ENCODE measurements at regions not wholly inside any gene's neighbourhood (a gene's known extent, or its start where the extent isn't known, plus 50 kb on each side); places are given as distances from the start of the nearest gene placed in this dataset.

DNA sequence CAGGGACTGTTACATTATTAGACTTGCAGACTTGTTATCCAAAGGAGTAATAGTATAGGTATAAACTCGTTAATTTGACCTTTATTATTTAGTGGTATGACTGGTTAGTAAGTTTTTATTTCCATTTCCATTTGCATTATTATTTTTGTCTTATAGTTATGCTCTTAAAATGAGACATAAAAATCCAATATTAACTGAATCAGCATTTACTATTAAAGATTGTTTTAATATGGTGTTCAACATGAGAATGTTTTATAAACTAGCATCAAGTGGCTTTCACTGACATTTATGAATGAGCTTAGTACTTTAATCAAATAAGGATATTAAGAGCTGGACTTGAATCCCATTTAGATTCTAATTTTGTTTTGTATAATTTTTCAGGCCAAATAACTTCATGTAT is 228.1 kb upstream of the HAND2 start:
- no peak for DNase-seq (ENCODE audit: low read depth)
- TF ChIP-seq CTCF (conservative IDR thresholded peaks at IDR 0.05; ENCODE audit: control insufficient read depth, insufficient read depth, low read depth, low read length), result no peak

GRCh38 chr4:173753408-173753807 is 223.4 kb upstream of the HAND2 start:
- no peak for TF ChIP-seq CTCF (conservative IDR thresholded peaks at IDR 0.05; ENCODE audit: control insufficient read depth, insufficient read depth, low read depth, low read length)
- DNase-seq (ENCODE audit: low read depth), result no peak
- no peak overlapping the region for H3K4me3 ChIP-seq (ENCODE audit: control insufficient read depth, low read depth, low read length)

More for the DNA sequence above, 228.1 kb upstream of the HAND2 start:
- H3K4me3 ChIP-seq (ENCODE audit: control insufficient read depth, low read depth, low read length), result no peak overlapping the region

DNA sequence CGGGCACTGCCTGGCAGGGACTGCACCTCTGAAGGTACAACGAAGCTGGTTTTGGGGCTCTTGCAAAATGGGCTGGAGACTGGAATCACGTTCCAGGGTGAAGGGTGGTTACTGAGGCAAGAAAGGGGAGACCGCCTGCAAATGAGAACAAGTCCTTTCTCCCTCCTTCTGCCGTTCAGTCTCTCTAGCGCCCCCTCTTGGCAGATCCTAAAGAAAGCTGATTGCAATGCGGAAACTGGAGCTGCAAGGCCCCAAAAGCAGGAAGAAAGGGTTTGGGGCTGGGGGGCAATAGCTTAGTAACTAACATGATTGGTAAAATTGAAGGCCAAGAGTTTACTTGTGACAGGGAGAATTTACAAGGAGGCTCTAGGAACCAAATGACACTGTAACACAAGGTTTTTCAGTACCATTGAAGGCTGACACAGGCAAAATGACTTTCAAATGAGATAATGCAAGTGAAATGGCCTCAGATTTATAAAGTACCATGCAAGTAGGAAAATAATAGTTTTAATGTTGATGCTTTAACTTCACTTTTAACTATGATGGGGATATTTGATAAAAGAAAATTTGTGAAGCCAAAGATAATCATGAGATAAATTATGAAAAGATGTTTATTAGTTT is 222.7 kb upstream of the HAND2 start:
- no peak overlapping the region for H3K4me3 ChIP-seq (ENCODE audit: control insufficient read depth, low read depth, low read length)
- peak; percentile 46 for DNase-seq (ENCODE audit: low read depth)
- TF ChIP-seq CTCF (conservative IDR thresholded peaks at IDR 0.05; ENCODE audit: control insufficient read depth, insufficient read depth, low read depth, low read length), result peak; percentile 64

GRCh38 chr4:173748353-173748752 is 218.3 kb upstream of the HAND2 start:
- no peak overlapping the region for H3K4me3 ChIP-seq (ENCODE audit: control insufficient read depth, low read depth, low read length)
- DNase-seq (ENCODE audit: low read depth), result peak; percentile 56
- peak; percentile 46 for TF ChIP-seq CTCF (conservative IDR thresholded peaks at IDR 0.05; ENCODE audit: control insufficient read depth, insufficient read depth, low read depth, low read length)

DNA sequence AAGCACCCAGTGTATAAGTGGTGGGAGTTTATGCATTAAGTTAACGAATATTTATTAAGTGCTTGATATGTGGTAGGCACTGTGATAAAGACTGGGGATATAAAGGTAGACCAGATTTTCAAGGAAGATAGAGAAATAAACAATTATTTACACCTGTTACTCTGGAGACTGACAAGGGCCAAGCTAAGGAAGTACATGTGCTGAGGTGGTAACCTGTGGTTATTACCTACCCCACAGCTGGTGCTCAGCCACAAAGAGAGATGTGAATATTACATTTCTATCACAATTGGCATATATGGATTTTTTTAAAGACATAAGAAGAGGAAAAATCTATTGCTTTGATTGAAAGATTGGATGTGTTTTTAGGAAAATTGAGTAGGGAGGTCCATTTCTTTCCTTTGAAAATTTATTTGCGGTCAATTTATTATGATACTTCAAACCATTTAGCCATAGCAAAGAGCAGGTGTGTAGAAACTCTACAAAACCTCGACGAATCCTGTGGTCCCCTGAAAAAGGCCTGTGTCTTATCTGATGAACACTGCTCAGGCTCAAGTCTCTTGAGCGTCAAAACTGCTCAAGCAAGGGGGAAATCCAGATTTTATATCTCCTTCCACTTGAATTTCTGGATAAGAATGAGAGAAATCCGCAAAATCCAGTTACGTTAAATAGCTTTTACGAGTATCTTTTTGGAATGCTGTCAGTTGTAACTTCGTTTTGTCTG is 217.7 kb upstream of the HAND2 start:
- no peak for TF ChIP-seq CTCF (conservative IDR thresholded peaks at IDR 0.05; ENCODE audit: control insufficient read depth, insufficient read depth, low read depth, low read length)
- no peak overlapping the region for H3K4me3 ChIP-seq (ENCODE audit: control insufficient read depth, low read depth, low read length)

DNA sequence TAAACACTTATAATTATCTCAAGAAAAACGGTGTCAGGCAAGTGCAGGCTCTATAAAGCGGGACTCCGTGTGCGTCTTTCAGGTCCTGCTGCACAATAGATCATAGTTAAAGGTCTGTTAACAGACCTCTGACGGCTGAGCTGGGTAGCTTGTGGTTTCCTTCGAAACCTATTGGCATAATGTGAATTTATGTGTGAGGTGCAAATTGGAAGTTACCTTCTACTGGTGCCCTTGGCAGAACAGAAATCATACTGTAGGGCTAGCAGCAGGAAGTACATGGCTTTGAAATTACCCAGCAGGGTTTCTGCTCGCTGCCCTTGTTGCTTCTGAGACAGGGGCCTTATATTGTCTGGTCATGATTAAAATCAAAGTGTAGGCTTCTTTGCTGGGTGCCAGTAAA is 216.4 kb upstream of the HAND2 start:
- TF ChIP-seq CTCF (conservative IDR thresholded peaks at IDR 0.05; ENCODE audit: control insufficient read depth, insufficient read depth, low read depth, low read length), result no peak

More for the DNA sequence above, 217.7 kb upstream of the HAND2 start:
- DNase-seq (ENCODE audit: low read depth), result no peak

More for the DNA sequence above, 216.4 kb upstream of the HAND2 start:
- no peak for DNase-seq (ENCODE audit: low read depth)
- no peak overlapping the region for H3K4me3 ChIP-seq (ENCODE audit: control insufficient read depth, low read depth, low read length)
